MCF 10A (cell line): ENCODE measurements at regions not wholly inside any gene's neighbourhood (a gene's known extent, or its start where the extent isn't known, plus 50 kb on each side); places are given as distances from the start of the nearest gene placed in this dataset.

Experiments
- BruUV-seq: library from RNA; stranded (reverse); fragments of 400-500 nt; replicated peaks from 2 replicates; lab custom pipeline; 2021; lab: Mats Ljungman, UMichigan
- CTCF ChIA-PET: fragments of 300-600 bp; sonication (Branson Sonifier 250); formaldehyde crosslinking; extraction: SDS; loops from one replicate; lab custom pipeline; 2021; ENCODE audit warnings: antibody characterized with exemption, inconsistent platforms; lab: Yijun Ruan, JAX
- POLR2A ChIA-PET: fragments of 300-600, 350-650 bp; sonication (Branson Sonifier 250); formaldehyde crosslinking; extraction: SDS; loops from one replicate; lab custom pipeline; 2020; ENCODE audit warnings: antibody characterized with exemption, inconsistent platforms; lab: Yijun Ruan, JAX
- DNase-seq: peaks from one replicate; pipeline ENCODE4 v3.0.0-alpha.2; 2018; ENCODE audit not compliant: unreplicated experiment
- H3K27ac Mint-ChIP-seq: one replicate; pipeline ENCODE4 v1.8.0; 2022; ENCODE audit warnings: mild to moderate bottlenecking, low read depth, mixed read lengths; ENCODE audit not compliant: unreplicated experiment
- H3K27me3 Mint-ChIP-seq: one replicate; pipeline ENCODE4 v1.8.0; 2022; ENCODE audit warnings: mixed read lengths; ENCODE audit not compliant: insufficient read depth, unreplicated experiment
- H3K36me3 Mint-ChIP-seq: one replicate; pipeline ENCODE4 v1.8.0; 2022; ENCODE audit warnings: mild to moderate bottlenecking, moderate library complexity, mixed read lengths; ENCODE audit not compliant: insufficient read depth, unreplicated experiment
- H3K4me1 Mint-ChIP-seq: one replicate; pipeline ENCODE4 v1.8.0; 2022; ENCODE audit warnings: mixed read lengths; ENCODE audit not compliant: insufficient read depth, unreplicated experiment
- H3K4me3 Mint-ChIP-seq: one replicate; pipeline ENCODE4 v1.8.0; 2022; ENCODE audit warnings: mild to moderate bottlenecking, moderate library complexity, mixed read lengths; ENCODE audit not compliant: unreplicated experiment
- H3K9me3 Mint-ChIP-seq: one replicate; pipeline ENCODE4 v1.8.0; 2022; ENCODE audit warnings: mixed read lengths; ENCODE audit not compliant: unreplicated experiment
- CTCF ChIP-seq: fragments of 200-600 bp; IDR thresholded peaks from one replicate; pipeline ENCODE4 v1.8.0; 2022; ENCODE audit warnings: antibody characterized with exemption, mild to moderate bottlenecking; ENCODE audit not compliant: unreplicated experiment
- intact Hi-C: fragments of 100-400 bp; cut with micrococcal nuclease; formaldehyde crosslinking; loops from 2 replicates; pipeline ENCODE4 v1.14.1; 2022

DNA sequence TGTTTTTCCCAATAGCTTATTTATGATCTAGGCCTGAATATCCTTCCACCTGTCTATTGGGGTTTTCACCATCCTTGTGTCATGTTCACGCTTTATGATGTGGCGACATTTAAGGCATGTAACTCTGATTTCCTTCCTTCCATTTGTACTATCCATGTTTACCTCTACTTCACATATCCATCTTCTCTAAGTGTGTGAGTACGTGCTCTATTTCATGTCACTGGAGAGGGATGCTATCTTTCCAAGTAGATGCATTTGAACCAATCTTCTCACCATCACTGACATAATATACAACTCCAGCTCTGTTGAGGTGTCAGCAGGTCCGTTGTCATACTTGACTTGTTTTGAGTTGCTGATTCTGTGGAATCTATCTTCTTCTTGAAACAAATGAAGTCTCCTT is 283.2 kb downstream of the PTBP2 start:
- DNase-seq = no peak
- H3K36me3 Mint-ChIP-seq = no peaks in the 10 kb centered on the region
- H3K9me3 Mint-ChIP-seq = no peaks in the 10 kb centered on the region
- no peaks in the 10 kb centered on the region for H3K4me1 Mint-ChIP-seq
- intact Hi-C loops = no loop called here
- no peak overlapping the region for H3K4me3 Mint-ChIP-seq
- no peaks in the 10 kb centered on the region for H3K27me3 Mint-ChIP-seq
- ChIA-PET CTCF (interaction anchor here (0.6 to 0.8 kb wide), 2 partner anchors 896 to 1335 kb away, joined by 3 to 5 read pairs; no protein-coding TSS in a partner anchor), POLR2A (interaction anchor here (0.7 kb wide), 1 partner anchor 9 kb away, joined by 3 read pairs; no protein-coding TSS in a partner anchor)
- TF ChIP-seq CTCF = no peak
- no TSS peak for BruUV-seq
- H3K27ac Mint-ChIP-seq = no peak overlapping the region

GRCh38 chr1:97006044-97006661 is 284.6 kb downstream of the PTBP2 start:
- CTCF ChIA-PET = interaction anchor here (0.6 to 0.9 kb wide), 3 partner anchors 29 to 717 kb away, joined by 3 to 4 read pairs (median 3); no protein-coding TSS in a partner anchor
- intact Hi-C loops = no loop called here
- Mint-ChIP-seq H3K27me3 (no peaks in the 10 kb centered on the region), H3K9me3 (no peaks in the 10 kb centered on the region), H3K27ac (no peak overlapping the region), H3K4me3 (no peak overlapping the region), H3K4me1 (peaks cover 5% of the 10 kb centered on the region), H3K36me3 (no peaks in the 10 kb centered on the region)
- TF ChIP-seq CTCF = no peak
- no TSS peak for BruUV-seq
- POLR2A ChIA-PET = interaction anchor here (0.5 to 0.6 kb wide), 2 partner anchors 16 to 1463 kb away, joined by 3 to 4 read pairs; no protein-coding TSS in a partner anchor
- peak; percentile 28 for DNase-seq

- intact Hi-C loops = no loop called here
- Mint-ChIP-seq H3K4me3 (no peak overlapping the region), H3K27me3 (no peaks in the 10 kb centered on the region), H3K27ac (no peak overlapping the region), H3K9me3 (no peaks in the 10 kb centered on the region), H3K36me3 (no peaks in the 10 kb centered on the region), H3K4me1 (peaks cover 8% of the 10 kb centered on the region)
- TF ChIP-seq CTCF = no peak
- POLR2A ChIA-PET = interaction anchor here (0.6 kb wide), 1 partner anchor 673 kb away, joined by 3 read pairs; no protein-coding TSS in a partner anchor
- BruUV-seq = no TSS peak
- DNase-seq = no peak
- CTCF ChIA-PET = no interaction called here
Measured at GRCh38 chr1:97007840-97008604, 286.4 kb downstream of the PTBP2 start.

GRCh38 chr1:97010566-97011264 is 289.1 kb downstream of the PTBP2 start:
- peaks cover 25% of the 10 kb centered on the region for H3K4me1 Mint-ChIP-seq
- H3K4me3 Mint-ChIP-seq = no peak overlapping the region
- H3K9me3 Mint-ChIP-seq = no peaks in the 10 kb centered on the region
- intact Hi-C loops = no loop called here
- H3K27ac Mint-ChIP-seq = no peak overlapping the region
- no TSS peak for BruUV-seq
- ChIA-PET CTCF (interaction anchor here (0.8 to 1.0 kb wide), 2 partner anchors 514 to 515 kb away, joined by 3 read pairs; no protein-coding TSS in a partner anchor), POLR2A (no interaction called here)
- TF ChIP-seq CTCF = no peak
- no peaks in the 10 kb centered on the region for H3K27me3 Mint-ChIP-seq
- DNase-seq = no peak
- H3K36me3 Mint-ChIP-seq = no peaks in the 10 kb centered on the region
